WTC11 (cell line): ENCODE measurements at regions not wholly inside any gene's neighbourhood (a gene's known extent, or its start where the extent isn't known, plus 50 kb on each side); places are given as distances from the start of the nearest gene placed in this dataset.

Experiments
- ATAC-seq: fragments of 200-7000 bp; cut with Tn5 transposase; 2 replicates; pipeline ENCODE4 v1.10.0; 2021; ENCODE audit warnings: mild to moderate bottlenecking, moderate library complexity
- CTCF ChIA-PET: fragments of 300-600 bp; sonication (Branson Sonifier 250); formaldehyde crosslinking; loops from one replicate; lab custom pipeline; 2021; ENCODE audit warnings: antibody characterized with exemption; lab: Charles Lee
- POLR2A ChIA-PET: fragments of 350-600 bp; sonication (Branson Sonifier 250); formaldehyde crosslinking; loops from one replicate; lab custom pipeline; 2021; ENCODE audit warnings: antibody characterized with exemption; lab: Charles Lee
- DNase-seq: peaks from one replicate; pipeline ENCODE4 v3.0.0; 2021; ENCODE audit warnings: low spot score
- H3K27ac Mint-ChIP-seq: 2 replicates; pipeline ENCODE4 v1.8.0; 2021; ENCODE audit warnings: mixed read lengths
- H3K27me3 Mint-ChIP-seq: 2 replicates; pipeline ENCODE4 v1.8.0; 2021; ENCODE audit warnings: low read depth, mild to moderate bottlenecking, moderate library complexity, mixed read lengths
- H3K36me3 Mint-ChIP-seq: 2 replicates; pipeline ENCODE4 v1.8.0; 2021; ENCODE audit warnings: mixed read lengths
- H3K4me1 Mint-ChIP-seq: 2 replicates; pipeline ENCODE4 v1.8.0; 2022; ENCODE audit warnings: mixed read lengths
- H3K4me3 Mint-ChIP-seq: 2 replicates; pipeline ENCODE4 v1.8.0; 2021; ENCODE audit warnings: mild to moderate bottlenecking, moderate library complexity, mixed read lengths
- H3K9me3 Mint-ChIP-seq: 2 replicates; pipeline ENCODE4 v1.8.0; 2021; ENCODE audit warnings: mixed read lengths
- AFF4 ChIP-seq: sonication (generic); formaldehyde crosslinking; IDR thresholded peaks from 2 replicates; pipeline ENCODE4 v1.8.1; 2023; ENCODE audit warnings: mild to moderate bottlenecking, missing genetic modification reagents, borderline replicate concordance
- AR ChIP-seq: fragments of 250-450 bp; sonication (Bioruptor Pico); IDR thresholded peaks from 2 replicates; pipeline ENCODE4 v1.9.0; 2021; ENCODE audit warnings: mild to moderate bottlenecking
- FOXP1 ChIP-seq: sonication (generic); formaldehyde crosslinking; IDR thresholded peaks from 2 replicates; pipeline ENCODE4 v1.8.0; 2022; ENCODE audit warnings: missing genetic modification reagents, mild to moderate bottlenecking, moderate library complexity, borderline replicate concordance
- HMGA2 ChIP-seq: fragments of 250-450 bp; sonication (Bioruptor Pico); IDR thresholded peaks from 2 replicates; pipeline ENCODE4 v1.4.0; 2021; ENCODE audit warnings: mild to moderate bottlenecking, moderate library complexity
- JAZF1 ChIP-seq: fragments of 250-450 bp; sonication (Bioruptor Pico); IDR thresholded peaks from 2 replicates; pipeline ENCODE4 v1.9.0; 2021; ENCODE audit warnings: moderate library complexity, mild to moderate bottlenecking, inconsistent platforms
- MLX ChIP-seq: sonication (generic); formaldehyde crosslinking; IDR thresholded peaks from 2 replicates; pipeline ENCODE4 v1.8.1; 2023; ENCODE audit warnings: mild to moderate bottlenecking, missing genetic modification reagents, moderate library complexity
- MYBL2 ChIP-seq: sonication (generic); formaldehyde crosslinking; IDR thresholded peaks from 2 replicates; pipeline ENCODE4 v1.8.1; 2023; ENCODE audit warnings: mild to moderate bottlenecking, moderate library complexity, missing genetic modification reagents
- NR2C2 ChIP-seq: sonication (generic); formaldehyde crosslinking; IDR thresholded peaks from 2 replicates; pipeline ENCODE4 v1.8.0; 2022; ENCODE audit warnings: mild to moderate bottlenecking, missing genetic modification reagents
- PRDM15 ChIP-seq: sonication (generic); formaldehyde crosslinking; IDR thresholded peaks from 2 replicates; pipeline ENCODE4 v1.8.0; 2022; ENCODE audit warnings: missing genetic modification reagents
- SOX15 ChIP-seq: fragments of 250-450 bp; sonication (Bioruptor Pico); IDR thresholded peaks from 2 replicates; pipeline ENCODE4 v1.9.0; 2021; ENCODE audit warnings: mild to moderate bottlenecking
- TEAD1 ChIP-seq: sonication (generic); formaldehyde crosslinking; IDR thresholded peaks from 2 replicates; pipeline ENCODE4 v1.8.0; 2022; ENCODE audit warnings: mild to moderate bottlenecking, missing genetic modification reagents
- USF1 ChIP-seq: sonication (generic); formaldehyde crosslinking; IDR thresholded peaks from 2 replicates; pipeline ENCODE4 v1.8.0; 2022; ENCODE audit warnings: mild to moderate bottlenecking, missing genetic modification reagents
- ZNF671 ChIP-seq: fragments of 250-450 bp; sonication (Bioruptor Pico); IDR thresholded peaks from 2 replicates; pipeline ENCODE4 v1.8.0; 2021; ENCODE audit warnings: mild to moderate bottlenecking

- no peak for TF ChIP-seq AFF4 (CRISPR knock-in tag)
Measured at GRCh38 chr13:70469077-70469476, 360.8 kb upstream of the KLHL1 start (continued).

- H3K27me3 Mint-ChIP-seq = no peaks in the 10 kb centered on the region; the same call in 1 of the 2 replicates
- no peak for ATAC-seq
- POLR2A ChIA-PET = no interaction called here
Measured at GRCh38 chr13:70457474-70457873, 349.2 kb upstream of the KLHL1 start.

More at GRCh38 chr13:70457474-70457873, 349.2 kb upstream of the KLHL1 start:
- Mint-ChIP-seq H3K27ac (no peak overlapping the region), H3K4me3 (no peak overlapping the region), H3K9me3 (peaks cover 14% of the 10 kb centered on the region), H3K4me1 (peaks cover 9% of the 10 kb centered on the region; the same call in 1 of the 2 replicates), H3K36me3 (no peaks in the 10 kb centered on the region)
- CTCF ChIA-PET = no interaction called here
- no peak for TF ChIP-seq JAZF1 (CRISPR knock-in tag)
- no peak for TF ChIP-seq AR (CRISPR knock-in tag)
- no peak for TF ChIP-seq SOX15 (CRISPR knock-in tag)
- TF ChIP-seq TEAD1 = no peak
- no peak for TF ChIP-seq NR2C2 (CRISPR knock-in tag)
- no peak for TF ChIP-seq USF1
- no peak for TF ChIP-seq HMGA2 (CRISPR knock-in tag)
- TF ChIP-seq FOXP1 (CRISPR knock-in tag) = no peak
- TF ChIP-seq MYBL2 (CRISPR knock-in tag) = no peak
- TF ChIP-seq PRDM15 (CRISPR knock-in tag) = no peak
- no peak for TF ChIP-seq ZNF671 (CRISPR knock-in tag)
- no peak for TF ChIP-seq MLX (CRISPR knock-in tag)
- DNase-seq = no peak
